T follicular helper cell (primary cell): ENCODE measurements at regions not wholly inside any gene's neighbourhood (a gene's known extent, or its start where the extent isn't known, plus 50 kb on each side); places are given as distances from the start of the nearest gene placed in this dataset.
A peak's percentile ranks its signal among the peaks of the same experiment; 100 is the strongest.
"Not testable (repeated sequence)": the region's sequence is repeated elsewhere in the genome, so short reads cannot be mapped to it uniquely, and the experiment has no call there.

Experiments used
- DNase-seq: peaks from one replicate; pipeline ENCODE4 v3.0.0-alpha.2; 2020; ENCODE audit warnings: low read depth

DNA sequence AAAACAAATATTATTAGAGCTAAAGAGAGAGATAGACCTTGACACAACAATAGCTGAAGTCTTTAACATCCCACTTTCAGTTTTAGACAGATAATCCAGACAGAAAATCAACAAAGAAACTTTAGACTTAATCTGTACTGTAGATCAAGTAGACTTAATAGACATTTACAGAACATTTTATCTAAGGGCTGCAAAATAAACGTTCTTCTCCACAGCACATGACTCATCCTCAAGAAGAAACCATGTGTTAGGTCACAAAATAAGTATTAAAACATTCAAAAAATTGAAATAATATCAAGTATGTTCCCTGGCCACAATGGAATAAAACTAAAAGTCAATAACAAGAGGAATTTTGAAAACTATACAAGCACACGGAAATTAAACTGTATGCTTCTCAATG lies 1510.3 kb upstream of the PCDH10 start:
- DNase-seq = no peak

DNA sequence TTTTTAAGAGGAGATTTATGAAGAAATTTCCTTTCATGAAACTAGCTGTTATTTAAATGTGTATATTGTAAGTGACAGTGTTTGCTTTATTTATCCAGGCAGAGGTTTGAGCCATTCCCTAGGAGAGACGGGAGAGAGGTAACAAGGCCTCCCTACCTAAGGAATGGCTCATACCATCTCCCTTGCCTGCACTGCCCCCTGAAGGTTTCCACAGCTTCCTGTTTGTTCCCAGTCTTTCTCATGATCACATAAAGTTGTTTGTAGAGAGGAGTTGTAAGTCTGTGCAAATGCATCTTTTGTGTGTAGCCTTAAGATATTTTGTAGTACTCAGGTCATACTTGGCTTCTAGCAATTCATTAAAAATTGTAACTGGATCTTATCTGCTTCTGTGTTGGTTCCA lies 1504.5 kb upstream of the PCDH10 start:
- DNase-seq = no peak

DNA sequence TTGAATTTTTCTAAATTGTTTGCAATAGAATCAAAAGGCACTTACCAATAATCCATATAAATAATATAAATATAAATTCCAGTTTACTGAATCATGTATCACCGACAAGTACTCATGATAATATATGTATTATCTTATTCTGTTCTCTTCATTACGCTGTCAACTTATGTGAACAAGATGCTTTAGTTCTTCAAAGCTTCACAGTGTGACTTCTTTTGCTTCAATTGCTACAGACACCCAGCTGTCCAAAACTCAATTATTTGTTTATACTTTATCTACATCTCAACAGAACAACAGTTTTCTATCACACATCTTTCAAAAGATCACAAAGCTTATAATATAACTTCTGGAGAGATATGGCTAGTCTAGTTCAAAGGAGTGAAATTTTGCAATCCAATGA lies 1499.9 kb upstream of the PCDH10 start:
- no peak for DNase-seq

DNA sequence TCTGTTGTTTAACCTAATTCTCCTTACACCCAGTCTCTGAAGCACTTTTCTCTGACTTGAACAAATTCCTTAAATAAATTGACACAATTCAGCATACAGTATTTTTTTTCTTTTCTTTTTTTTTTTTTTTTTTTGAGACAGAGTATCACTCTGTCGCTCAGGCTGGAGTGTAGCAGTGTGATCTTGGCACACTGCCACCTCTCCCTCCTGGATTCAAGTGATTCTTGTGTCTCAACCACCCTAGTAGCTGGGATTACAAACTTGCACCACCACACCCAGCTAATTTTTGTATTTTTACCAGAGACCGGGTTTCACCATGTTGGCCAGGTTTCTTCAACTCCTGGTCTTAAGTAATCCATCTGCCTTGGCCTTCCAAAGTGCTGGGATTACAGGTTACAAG lies 1498.1 kb upstream of the PCDH10 start:
- no peak for DNase-seq

DNA sequence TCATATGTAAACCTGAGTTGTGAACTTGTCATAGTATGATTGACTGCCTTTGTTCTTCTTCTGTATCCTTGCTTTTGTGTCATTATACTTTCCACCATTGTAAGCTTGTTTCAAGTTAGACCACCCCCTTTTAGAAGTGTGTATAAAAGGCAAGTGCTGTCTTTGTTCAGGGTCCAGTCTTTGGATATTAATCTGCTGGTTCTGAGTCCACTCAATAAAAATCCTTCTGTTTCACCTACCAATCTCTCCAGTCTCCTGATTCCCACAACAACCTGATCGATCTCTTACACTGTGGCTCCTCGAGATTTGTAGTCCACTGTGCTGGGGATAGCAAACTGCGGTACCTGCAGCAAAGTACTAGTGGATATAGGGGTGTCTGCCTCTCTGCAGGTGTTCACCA lies 1465.8 kb upstream of the PCDH10 start:
- DNase-seq = not testable (repeated sequence)

DNA sequence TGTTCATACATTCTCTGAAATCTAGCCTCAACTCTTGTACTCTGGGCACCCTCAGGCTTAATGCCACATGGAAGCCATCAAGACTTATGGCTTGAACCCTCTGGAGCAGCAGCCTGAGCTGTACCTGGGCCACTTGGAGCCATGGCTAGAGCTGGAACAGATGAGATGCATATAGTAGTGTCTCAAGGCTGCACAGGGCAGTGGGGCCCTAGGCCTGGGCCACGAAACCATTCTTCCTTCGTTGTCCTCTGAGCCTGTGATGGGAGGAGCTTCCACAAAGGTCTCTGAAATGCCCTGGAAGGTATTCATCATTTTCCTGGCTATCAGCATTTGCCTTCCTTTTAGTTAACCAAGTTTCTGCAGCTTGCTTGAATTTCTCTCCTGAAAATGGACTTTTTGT lies 1427.2 kb upstream of the PCDH10 start:
- DNase-seq = no peak

DNA sequence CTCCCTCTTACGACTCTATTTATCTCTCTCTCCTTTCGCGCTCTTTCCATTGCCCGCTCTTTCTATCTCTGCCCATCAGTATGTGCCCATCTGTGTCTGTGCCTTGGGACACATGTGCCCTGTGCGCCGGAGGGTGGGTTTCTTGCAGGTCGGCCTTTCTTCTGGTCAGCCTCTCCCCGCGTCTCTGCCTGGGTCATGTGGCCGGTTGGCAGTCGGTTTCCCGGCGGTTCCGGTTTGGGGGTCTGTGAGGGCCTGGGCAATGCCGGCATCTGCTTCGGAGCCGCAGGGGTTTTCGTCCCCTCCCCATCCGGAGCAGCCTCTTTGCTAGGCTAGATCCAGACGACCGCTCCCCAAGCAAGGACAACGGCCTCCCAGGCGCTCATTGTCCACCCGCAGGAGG lies 1426.0 kb upstream of the PCDH10 start:
- not testable (repeated sequence) for DNase-seq

DNA sequence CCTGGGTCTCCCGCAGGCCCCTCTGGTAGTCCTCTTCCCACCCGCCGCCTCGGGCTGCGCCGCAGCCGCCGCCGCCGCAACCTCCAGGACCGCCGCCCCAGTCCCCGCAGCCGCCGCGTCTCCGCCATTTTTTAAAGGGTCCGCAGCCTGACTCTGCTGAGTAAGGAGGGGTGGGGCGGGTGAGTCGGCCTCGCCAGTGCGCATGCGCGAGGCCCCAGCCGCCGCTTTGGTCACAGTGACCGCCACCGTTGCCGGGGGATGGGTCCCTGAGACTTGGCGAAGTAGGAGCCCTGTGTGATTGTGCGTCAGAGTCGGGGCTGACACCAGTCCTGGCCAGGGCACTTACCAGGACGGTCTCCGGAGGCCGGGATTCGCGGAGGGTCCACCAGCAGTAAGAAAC lies 1424.2 kb upstream of the PCDH10 start:
- peak; percentile 15 for DNase-seq

DNA sequence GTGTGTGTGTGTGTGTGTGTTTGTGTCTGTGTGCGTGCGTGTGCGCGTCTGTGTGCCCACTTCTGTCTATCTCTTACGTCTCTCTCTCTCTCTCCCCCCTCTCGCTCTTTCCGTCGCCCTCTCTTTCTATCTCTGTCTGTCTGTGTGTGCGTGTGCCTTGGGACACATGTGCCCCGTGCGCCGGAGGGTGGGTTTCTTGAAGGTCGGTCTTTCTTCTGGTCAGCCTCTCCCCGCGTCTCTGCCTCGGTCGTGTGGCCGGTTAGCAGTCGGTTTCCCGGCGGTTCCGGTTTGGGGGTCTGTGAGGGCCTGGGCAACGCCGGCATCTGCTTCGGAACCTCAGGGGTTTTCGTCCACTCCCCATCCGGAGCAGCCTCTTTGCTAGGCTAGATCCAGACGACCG lies 1423.6 kb upstream of the PCDH10 start:
- DNase-seq = not testable (repeated sequence)

DNA sequence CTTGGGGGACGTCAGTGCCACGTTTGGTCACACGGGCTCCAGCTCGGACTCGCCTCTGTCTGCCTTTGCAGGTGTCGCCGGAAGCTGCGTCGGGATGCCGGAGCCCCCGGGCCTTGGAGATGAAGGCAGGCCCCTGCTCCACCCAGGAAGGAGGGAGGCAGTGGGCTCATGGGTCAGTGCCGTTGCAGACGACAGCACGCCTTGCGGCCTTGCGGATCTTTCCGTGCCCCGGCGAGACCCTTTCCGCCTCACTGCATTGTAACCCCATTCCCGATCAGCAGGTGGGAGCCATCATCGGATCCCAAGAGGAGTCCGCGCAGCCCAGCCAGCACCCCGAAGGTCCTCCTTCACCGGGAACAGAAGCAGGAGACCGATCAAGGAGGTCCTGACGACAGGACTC lies 1422.2 kb upstream of the PCDH10 start:
- DNase-seq = not testable (repeated sequence)

DNA sequence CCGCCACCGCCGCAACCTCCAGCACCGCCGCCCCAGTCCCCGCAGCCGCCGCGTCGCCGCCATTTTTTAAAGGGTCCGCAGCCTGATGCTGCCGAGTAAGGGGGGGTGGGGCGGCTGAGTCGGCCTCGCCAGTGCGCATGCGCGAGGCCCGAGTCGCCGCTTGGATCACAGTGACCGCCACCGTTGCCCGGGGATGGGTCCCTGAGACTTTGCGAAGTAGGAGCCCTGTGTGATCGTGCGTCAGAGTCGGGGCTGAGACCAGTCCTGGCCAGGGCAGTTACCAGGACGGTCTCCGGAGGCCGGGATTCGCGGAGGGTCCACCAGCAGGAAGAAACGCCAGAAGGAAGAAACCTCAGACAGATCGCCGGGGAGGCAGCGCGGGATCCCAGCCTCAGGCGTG lies 1421.7 kb upstream of the PCDH10 start:
- DNase-seq = not testable (repeated sequence)

DNA sequence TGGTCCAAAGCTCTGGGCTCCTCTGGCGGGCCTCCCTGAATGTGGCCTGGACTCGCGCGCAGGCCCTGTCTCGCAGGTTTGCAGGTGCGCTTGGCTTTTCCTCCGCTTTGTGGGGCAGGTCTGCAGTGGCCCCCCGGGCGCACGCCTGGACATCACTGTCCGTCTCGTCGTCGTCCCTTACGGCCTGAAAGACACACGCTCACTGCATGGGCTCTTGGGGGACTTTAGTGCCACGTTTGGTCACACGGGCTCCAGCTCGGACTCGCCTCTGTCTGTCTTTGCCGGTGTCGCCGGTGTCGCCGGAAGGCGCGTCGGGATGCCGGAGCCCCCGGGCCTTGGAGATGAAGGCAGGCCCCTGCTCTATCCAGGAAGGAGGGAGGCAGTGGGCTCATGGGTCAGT lies 1419.9 kb upstream of the PCDH10 start:
- not testable (repeated sequence) for DNase-seq

DNA sequence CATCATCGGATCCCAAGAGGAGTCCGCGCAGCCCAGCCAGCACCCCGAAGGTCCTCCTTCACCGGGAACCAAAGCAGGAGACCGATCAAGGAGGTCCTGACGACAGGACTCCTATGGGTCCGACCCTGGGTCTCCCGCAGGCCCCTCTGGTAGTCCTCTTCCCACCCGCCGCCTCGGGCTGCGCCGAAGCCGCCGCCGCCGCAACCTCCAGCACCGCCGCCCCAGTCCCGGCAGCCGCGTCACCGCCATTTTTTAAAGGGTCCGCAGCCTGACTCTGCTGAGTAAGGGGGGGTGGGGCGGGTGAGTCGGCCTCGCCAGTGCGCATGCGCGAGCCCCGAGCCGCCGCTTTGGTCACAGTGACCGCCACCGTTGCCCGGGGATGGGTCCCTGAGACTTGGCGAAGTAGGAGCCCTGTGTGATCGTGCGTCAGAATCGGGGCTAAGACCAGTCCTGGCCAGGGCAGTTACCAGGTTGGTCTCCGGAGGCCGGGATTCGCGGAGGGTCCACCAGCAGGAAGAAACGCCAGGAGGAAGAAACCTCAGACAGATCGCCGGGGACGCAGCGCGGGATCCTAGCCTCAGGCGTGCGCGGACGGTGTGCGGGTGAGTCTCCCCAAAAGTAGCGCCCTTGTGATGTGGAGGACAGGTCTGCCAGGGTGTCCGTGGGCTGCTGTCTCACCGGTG lies 1419.2 kb upstream of the PCDH10 start:
- DNase-seq = not testable (repeated sequence)

DNA sequence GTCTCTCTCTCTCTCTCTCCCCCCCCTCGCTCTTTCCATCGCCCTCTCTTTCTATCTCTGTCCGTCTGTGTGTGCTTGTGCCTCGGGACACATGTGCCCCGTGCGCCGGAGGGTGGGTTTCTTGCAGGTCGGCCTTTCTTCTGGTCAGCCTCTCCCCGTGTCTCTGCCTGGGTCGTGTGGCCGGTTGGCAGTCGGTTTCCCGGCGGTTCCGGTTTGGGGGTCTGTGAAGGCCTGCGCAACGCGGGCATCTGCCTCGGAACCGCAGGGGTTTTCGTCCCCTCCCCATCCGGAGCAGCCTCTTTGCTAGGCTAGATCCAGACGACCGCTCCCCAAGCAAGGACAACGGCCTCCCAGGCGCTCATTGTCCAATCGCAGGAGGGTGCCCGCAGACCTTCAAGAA lies 1418.5 kb upstream of the PCDH10 start:
- not testable (repeated sequence) for DNase-seq

DNA sequence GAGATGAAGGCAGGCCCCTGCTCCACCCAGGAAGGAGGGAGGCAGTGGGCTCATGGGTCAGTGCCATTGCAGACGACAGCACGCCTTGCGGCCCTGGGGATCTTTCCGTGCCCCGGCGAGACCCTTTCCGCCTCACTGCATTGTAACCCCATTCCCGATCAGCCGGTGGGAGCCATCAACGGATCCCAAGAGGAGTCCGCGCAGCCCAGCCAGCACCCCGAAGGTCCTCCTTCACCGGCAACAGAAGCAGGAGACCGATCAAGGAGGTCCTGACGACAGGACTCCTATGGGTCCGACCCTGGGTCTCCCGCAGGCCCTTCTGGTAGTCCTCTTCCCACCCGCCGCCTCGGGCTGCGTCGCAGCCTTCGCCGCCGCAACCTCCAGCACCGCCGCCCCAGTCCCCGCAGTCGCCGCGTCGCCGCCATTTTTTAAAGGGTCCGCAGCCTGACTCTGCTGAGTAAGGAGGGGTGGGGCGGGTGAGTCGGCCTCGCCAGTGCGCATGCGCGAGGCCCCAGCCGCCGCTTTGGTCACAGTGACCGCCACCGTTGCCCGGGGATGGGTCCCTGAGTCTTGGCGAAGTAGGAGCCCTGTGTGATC lies 1417.0 kb upstream of the PCDH10 start:
- DNase-seq = not testable (repeated sequence)

DNA sequence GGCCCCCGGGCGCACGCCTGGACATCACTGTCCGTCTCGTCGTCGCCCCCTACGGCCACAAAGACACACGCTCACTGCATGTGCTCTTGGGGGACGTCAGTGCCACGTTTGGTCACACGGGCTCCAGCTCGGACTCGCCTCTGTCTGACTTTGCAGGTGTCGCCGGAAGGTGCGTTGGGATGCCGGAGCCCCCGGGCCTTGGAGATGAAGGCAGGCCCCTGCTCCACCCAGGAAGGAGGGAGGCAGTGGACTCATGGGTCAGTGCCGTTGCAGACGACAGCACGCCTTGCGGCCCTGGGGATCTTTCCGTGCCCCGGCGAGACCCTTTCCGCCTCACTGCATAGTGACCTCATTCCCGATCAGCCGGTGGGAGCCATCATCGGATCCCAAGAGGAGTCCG lies 1414.8 kb upstream of the PCDH10 start:
- not testable (repeated sequence) for DNase-seq

DNA sequence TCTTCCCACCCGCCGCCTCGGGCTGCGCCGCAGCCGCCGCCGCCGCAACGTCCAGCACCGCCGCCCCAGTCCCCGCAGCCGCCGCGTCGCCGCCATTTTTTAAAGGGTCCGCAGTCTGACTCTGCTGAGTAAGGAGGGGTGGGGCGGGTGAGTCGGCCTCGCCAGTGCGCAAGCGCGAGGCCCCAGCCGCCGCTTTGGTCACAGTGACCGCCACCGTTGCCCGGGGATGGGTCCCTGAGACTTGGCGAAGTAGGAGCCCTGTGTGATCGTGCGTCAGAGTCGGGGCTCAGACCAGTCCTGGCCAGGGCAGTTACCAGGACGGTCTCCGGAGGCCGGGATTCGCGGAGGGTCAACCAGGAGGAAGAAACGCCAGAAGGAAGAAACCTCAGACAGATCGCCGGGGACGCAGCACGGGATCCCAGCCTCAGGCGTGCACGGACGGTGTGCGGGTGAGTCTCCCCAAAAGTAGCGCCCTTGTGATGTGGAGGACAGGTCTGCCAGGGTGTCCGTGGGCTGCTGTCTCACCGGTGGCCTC lies 1414.2 kb upstream of the PCDH10 start:
- not testable (repeated sequence) for DNase-seq

DNA sequence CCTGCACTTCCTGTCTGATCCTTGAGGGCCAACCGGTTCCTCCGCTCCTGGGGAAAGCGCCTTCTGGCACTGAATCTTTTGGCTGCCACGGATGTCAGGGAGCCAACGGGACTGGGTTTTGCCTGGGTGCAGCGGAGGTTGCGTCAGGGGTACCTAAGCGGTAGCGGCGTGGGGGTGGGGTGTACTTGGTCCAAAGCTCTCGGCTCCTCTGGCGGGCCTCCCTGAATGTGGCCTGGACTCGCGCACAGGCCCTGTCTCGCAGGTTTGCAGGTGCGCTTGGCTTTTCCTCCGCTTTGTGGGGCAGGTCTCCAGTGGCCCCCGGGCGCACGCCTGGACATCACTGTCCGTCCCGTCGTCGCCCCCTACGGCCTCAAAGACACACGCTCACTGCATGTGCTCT lies 1410.1 kb upstream of the PCDH10 start:
- not testable (repeated sequence) for DNase-seq

DNA sequence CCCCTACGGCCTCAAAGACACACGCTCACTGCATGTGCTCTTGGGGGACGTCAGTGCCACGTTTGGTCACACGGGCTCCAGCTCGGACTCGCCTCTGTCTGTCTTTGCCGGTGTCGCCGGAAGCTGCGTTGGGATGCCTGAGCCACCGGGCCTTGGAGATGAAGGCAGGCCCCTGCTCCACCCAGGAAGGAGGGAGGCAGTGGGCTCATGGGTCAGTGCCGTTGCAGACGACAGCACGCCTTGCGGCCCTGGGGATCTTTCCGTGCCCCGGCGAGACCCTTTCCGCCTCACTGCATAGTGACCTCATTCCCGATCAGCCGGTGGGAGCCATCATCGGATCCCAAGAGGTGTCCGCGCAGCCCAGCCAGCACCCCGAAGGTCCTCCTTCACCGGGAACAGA lies 1407.3 kb upstream of the PCDH10 start:
- not testable (repeated sequence) for DNase-seq

DNA sequence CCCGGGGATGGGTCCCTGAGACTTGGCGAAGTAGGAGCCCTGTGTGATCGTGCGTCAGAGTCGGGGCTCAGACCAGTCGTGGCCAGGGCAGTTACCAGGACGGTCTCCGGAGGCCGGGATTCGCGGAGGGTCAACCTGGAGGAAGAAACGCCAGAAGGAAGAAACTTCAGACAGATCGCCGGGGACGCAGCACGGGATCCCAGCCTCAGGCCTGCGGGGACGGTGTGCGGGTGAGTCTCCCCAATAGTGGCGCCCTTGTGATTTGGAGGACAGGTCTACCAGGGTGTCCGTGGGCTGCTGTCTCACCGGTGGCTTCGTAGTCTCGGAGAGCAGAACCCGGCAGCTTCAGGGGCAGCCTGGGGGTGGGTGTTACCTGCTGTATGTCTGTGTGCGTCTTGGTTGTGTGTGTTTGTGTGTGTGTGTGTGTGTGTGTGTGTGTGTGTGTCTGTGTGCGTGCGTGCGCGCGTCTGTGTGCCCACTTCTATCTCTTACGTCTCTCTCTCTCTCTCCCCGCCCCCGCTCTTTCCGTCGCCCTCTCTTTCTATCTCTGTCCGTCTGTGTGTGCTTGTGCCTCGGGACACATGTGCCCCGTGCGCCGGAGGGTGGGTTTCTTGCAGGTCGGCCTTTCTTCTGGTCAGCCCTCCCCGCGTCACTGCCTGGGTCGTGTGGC lies 1406.4 kb upstream of the PCDH10 start:
- not testable (repeated sequence) for DNase-seq

DNA sequence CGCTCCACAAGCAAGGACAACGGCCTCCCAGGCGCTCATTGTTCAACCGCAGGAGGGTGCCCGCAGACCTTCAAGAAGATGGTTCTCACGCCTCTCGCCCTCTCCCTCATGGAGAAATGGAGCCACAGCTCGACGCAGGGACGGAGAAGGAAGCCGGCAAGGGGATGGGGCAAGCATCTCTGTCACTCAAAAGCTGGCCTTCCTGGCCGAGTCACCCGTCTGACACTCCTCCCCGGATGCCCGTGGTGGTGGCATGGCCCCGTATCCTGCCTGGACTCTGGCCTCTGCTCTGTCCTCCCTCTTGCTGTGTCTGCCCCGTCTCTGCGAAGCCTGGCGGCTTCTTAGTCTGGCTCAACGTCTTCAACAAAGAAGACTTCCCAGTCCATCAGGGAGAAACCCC lies 1405.7 kb upstream of the PCDH10 start:
- not testable (repeated sequence) for DNase-seq

DNA sequence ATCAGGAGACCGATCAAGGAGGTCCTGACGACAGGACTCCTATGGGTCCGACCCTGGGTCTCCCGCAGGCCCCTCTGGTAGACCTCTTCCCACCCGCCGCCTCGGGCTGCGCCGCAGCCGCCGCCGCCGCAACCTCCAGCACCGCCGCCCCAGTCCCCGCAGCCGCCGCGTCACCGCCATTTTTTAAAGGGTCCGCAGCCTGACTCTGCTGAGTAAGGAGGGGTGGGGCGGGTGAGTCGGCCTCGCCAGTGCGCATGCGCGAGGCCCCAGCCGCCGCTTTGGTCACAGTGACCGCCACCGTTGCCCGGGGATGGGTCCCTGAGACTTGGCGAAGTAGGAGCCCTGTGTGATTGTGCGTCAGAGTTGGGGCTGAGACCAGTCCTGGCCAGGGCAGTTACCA lies 1401.9 kb upstream of the PCDH10 start:
- not testable (repeated sequence) for DNase-seq

DNA sequence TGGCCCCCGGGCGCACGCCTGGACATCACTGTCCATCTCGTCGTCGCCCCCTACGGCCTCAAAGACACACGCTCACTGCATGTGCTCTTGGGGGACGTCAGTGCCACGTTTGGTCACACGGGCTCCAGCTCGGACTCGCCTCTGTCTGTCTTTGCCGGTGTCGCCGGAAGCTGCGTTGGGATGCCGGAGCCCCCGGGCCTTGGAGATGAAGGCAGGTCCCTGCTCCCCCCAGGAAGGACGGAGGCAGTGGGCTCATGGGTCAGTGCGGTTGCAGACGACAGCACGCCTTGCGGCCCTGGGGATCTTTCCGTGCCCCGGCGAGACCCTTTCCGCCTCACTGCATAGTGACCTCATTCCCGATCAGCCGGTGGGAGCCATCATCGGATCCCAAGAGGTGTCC lies 1399.9 kb upstream of the PCDH10 start:
- DNase-seq = not testable (repeated sequence)
